Astrocyte (in vitro differentiated cells and primary cell): ENCODE measurements at regions not wholly inside any gene's neighbourhood (a gene's known extent, or its start where the extent isn't known, plus 50 kb on each side); places are given as distances from the start of the nearest gene placed in this dataset.

Source experiments
- EZH2 ChIP-seq: IDR thresholded peaks from 2 replicates; pipeline ENCODE4 v1.6.1; 2012; ENCODE audit warnings: mild to moderate bottlenecking, low read length, inconsistent platforms; ENCODE audit not compliant: insufficient read depth
- TF ChIP-seq, protein P1 (sequence below): IDR thresholded peaks from 2 replicates; pipeline ENCODE4 v1.5.1; 2011; ENCODE audit warnings: low read depth, mild to moderate bottlenecking, inconsistent platforms, low read length, moderate library complexity; ENCODE audit not compliant: insufficient read depth

DNA sequence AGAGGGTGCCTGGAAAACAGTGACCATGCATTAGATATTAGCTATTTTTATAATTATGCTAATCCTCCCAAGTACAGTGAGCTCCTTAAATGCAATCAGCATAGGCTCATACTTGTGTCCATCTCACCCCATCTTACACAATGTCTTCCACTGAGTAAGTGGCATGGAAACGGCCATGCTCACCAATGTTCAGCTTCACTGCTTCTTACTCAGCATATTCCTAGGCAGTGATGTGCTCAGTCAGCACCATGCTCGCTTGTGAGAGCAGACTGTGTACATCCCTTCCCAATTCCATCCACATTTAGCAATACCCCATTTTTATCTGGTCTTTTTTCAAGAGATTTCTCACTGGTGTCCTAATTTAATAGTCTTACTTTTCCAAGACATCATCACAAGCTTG is 454.8 kb upstream of the SOX9 start:
- TF ChIP-seq, protein P1, sequence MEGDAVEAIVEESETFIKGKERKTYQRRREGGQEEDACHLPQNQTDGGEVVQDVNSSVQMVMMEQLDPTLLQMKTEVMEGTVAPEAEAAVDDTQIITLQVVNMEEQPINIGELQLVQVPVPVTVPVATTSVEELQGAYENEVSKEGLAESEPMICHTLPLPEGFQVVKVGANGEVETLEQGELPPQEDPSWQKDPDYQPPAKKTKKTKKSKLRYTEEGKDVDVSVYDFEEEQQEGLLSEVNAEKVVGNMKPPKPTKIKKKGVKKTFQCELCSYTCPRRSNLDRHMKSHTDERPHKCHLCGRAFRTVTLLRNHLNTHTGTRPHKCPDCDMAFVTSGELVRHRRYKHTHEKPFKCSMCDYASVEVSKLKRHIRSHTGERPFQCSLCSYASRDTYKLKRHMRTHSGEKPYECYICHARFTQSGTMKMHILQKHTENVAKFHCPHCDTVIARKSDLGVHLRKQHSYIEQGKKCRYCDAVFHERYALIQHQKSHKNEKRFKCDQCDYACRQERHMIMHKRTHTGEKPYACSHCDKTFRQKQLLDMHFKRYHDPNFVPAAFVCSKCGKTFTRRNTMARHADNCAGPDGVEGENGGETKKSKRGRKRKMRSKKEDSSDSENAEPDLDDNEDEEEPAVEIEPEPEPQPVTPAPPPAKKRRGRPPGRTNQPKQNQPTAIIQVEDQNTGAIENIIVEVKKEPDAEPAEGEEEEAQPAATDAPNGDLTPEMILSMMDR, result no peak
- no peak for TF ChIP-seq EZH2
